ENCODE measurements at regions not wholly inside any gene's neighbourhood (a gene's known extent, or its start where the extent isn't known, plus 50 kb on each side); places are given as distances from the start of the nearest gene placed in this dataset.
"Not testable (repeated sequence)": the region's sequence is repeated elsewhere in the genome, so short reads cannot be mapped to it uniquely, and the experiment has no call there.

DNA sequence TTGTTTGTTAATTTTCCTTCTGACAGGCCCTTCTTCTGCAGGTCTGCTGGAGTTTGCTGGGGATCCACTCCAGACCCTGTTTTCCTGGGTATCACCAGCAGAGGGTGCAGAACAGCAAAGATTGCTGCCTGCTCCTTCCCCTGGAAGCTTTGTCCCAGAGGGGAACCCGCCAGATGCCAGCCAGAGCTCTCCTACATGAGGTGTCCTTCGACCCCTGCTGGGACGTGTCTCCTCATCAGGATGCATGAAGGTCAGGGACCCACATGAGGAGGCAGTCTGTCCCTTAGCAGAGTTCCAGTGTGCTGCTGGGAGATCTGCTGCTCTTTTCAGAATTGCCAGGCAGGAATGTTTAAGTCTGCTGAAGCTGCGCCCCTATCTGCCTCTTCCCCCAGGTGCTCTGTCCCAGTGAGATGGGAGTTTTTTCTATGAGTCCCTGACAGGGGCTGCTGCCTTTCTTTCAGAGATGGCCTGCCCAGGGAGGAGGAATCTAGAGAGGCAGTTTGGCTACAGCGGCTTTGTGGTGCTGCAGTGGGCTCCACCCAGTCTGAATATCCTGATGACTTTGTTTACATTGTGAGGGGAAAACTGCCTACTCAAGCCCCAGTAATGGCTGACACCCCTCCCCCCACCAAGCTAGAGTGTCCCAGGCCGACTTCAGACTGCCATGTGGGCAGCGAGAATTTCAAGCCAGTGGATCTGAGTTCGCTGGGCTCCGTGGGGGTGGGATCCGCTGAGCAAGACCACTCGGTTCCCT is 772.0 kb upstream of the FAM174A start:
- TF ChIP-seq, protein P1, sequence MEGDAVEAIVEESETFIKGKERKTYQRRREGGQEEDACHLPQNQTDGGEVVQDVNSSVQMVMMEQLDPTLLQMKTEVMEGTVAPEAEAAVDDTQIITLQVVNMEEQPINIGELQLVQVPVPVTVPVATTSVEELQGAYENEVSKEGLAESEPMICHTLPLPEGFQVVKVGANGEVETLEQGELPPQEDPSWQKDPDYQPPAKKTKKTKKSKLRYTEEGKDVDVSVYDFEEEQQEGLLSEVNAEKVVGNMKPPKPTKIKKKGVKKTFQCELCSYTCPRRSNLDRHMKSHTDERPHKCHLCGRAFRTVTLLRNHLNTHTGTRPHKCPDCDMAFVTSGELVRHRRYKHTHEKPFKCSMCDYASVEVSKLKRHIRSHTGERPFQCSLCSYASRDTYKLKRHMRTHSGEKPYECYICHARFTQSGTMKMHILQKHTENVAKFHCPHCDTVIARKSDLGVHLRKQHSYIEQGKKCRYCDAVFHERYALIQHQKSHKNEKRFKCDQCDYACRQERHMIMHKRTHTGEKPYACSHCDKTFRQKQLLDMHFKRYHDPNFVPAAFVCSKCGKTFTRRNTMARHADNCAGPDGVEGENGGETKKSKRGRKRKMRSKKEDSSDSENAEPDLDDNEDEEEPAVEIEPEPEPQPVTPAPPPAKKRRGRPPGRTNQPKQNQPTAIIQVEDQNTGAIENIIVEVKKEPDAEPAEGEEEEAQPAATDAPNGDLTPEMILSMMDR (IDR thresholded peaks at IDR 0.05; ENCODE audit: control extremely low read depth, extremely low read depth) = no peak
- Histone ChIP-seq H3K9ac (ENCODE audit: insufficient read depth in 1 of 2, low read length in 2 of 2) (no peak overlapping the region), H3K36me3 (ENCODE audit: control insufficient read depth in 4 of 4, insufficient read depth in 4 of 4, low read length in 4 of 4) (no peaks in the 10 kb centered on the region), H3K9me3 (ENCODE audit: control insufficient read depth in 4 of 4, insufficient read depth in 3 of 4, low read length in 3 of 4) (peaks cover 0 to 3% (median 0%) of the 10 kb centered on the region in 4 donors), H3K4me3 (no peak overlapping the region), H3K27me3 (ENCODE audit: control insufficient read depth in 3 of 3, insufficient read depth in 3 of 3, low read length in 2 of 3) (no peaks in the 10 kb centered on the region), H3K4me1 (ENCODE audit: control insufficient read depth in 5 of 5, insufficient read depth in 5 of 5, low read length in 5 of 5) (no peaks in the 10 kb centered on the region), H3K27ac (ENCODE audit: low read depth in 1 of 2, low read length in 1 of 2) (no peak overlapping the region)
- WGBS, 2 donors = 82 to 84% methylated on average over 11 of the region's 11 CpGs
- DNase-seq (no peak), ATAC-seq (ENCODE audit: insufficient read depth, low FRiP score) (no peak)

DNA sequence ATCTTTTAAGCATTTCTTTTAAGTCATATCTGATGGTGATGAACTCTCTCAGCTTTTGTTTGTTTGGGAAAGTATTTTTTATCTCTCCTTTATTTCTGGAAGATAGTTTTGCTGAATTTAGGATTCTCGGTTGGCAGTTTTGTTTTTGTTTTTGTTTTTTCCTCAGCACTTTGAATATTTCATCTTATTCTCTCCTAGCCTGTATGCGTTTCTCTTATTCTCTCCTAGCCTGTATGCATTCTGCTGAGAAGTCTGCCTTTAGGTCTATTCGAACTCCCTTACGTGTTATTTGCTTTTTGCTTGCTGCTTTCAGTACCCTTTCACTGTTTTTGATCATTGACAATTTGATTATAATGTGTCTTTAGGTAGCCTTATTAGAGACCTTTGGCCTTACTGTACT is 787.8 kb upstream of the FAM174A start:
- no peaks in the 10 kb centered on the region for H3K4me1 ChIP-seq (ENCODE audit: control insufficient read depth in 5 of 5, insufficient read depth in 5 of 5, low read length in 5 of 5)
- ATAC-seq (ENCODE audit: insufficient read depth, low FRiP score) (no peak), DNase-seq (no peak)
- 94 to 96% methylated on average over 4 of the region's 4 CpGs for WGBS, 2 donors
- H3K9ac ChIP-seq (ENCODE audit: insufficient read depth in 1 of 2, low read length in 2 of 2) = no peak overlapping the region
- peaks cover 0 to 9% (median 2%) of the 10 kb centered on the region in 4 donors for H3K9me3 ChIP-seq (ENCODE audit: control insufficient read depth in 4 of 4, insufficient read depth in 3 of 4, low read length in 3 of 4)
- TF ChIP-seq, protein P1 (IDR thresholded peaks at IDR 0.05; ENCODE audit: control extremely low read depth, extremely low read depth) = no peak
- H3K36me3 ChIP-seq (ENCODE audit: control insufficient read depth in 4 of 4, insufficient read depth in 4 of 4, low read length in 4 of 4) = no peaks in the 10 kb centered on the region
- no peaks in the 10 kb centered on the region for H3K27me3 ChIP-seq (ENCODE audit: control insufficient read depth in 3 of 3, insufficient read depth in 3 of 3, low read length in 2 of 3)
- H3K27ac ChIP-seq (ENCODE audit: low read depth in 1 of 2, low read length in 1 of 2) = no peak overlapping the region
- no peak overlapping the region for H3K4me3 ChIP-seq

DNA sequence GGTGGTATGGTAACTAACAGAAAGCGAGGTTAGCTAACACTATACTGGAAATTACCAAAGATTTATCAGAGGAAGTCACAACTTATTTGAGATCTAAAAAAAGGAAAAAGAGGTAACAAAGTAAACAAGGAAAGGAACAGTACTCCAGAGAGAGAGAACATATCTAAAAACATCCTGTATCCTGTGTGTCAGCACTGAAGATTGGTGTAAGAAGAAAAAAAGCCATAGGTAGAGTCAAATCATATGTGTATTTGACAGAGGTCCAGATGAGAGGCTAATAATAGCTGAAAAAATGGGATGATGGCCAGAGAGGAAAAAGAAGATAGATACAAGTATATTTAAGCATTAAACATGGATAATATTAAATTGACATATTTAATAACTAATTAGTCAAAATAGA is 802.0 kb upstream of the FAM174A start:
- not testable (repeated sequence) for H3K4me1 ChIP-seq (ENCODE audit: control insufficient read depth in 5 of 5, insufficient read depth in 5 of 5, low read length in 5 of 5); DNase-seq; H3K27me3 ChIP-seq (ENCODE audit: control insufficient read depth in 3 of 3, insufficient read depth in 3 of 3, low read length in 2 of 3); H3K27ac ChIP-seq (ENCODE audit: low read depth in 1 of 2, low read length in 1 of 2); ATAC-seq (ENCODE audit: insufficient read depth, low FRiP score); H3K9ac ChIP-seq (ENCODE audit: insufficient read depth in 1 of 2, low read length in 2 of 2); H3K4me3 ChIP-seq; H3K9me3 ChIP-seq (ENCODE audit: control insufficient read depth in 4 of 4, insufficient read depth in 3 of 4, low read length in 3 of 4); H3K36me3 ChIP-seq (ENCODE audit: control insufficient read depth in 4 of 4, insufficient read depth in 4 of 4, low read length in 4 of 4)
- WGBS, 2 donors = 71 to 100% methylated on average over 1 of the region's 1 CpG

DNA sequence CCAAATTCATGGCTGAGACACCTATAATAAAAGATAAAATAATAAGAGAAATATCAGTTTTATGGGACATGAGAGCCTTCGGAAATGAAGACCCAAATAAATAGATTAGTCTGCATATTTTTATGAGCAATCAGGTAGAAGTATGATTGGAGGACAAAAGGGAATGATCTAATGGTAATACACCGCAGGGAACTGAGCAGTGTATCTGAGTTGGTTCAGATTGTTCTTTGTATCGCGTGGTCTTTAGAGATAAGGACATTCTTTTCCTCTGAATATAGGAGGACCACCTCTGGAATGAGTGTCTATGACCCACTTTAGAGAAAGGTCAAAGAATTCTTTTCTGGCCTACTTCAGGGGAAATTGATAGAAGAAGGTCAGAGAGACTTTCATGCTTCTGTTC is 801.8 kb upstream of the CHD1 start:
- not testable (repeated sequence) for H3K27ac ChIP-seq (ENCODE audit: low read depth in 1 of 2, low read length in 1 of 2); ATAC-seq (ENCODE audit: insufficient read depth, low FRiP score); H3K27me3 ChIP-seq (ENCODE audit: control insufficient read depth in 3 of 3, insufficient read depth in 3 of 3, low read length in 2 of 3); H3K4me1 ChIP-seq (ENCODE audit: control insufficient read depth in 5 of 5, insufficient read depth in 5 of 5, low read length in 5 of 5); H3K36me3 ChIP-seq (ENCODE audit: control insufficient read depth in 4 of 4, insufficient read depth in 4 of 4, low read length in 4 of 4); DNase-seq; H3K9ac ChIP-seq (ENCODE audit: insufficient read depth in 1 of 2, low read length in 2 of 2); H3K4me3 ChIP-seq; H3K9me3 ChIP-seq (ENCODE audit: control insufficient read depth in 4 of 4, insufficient read depth in 3 of 4, low read length in 3 of 4)
- WGBS, 2 donors = 74 to 75% methylated on average over 4 of the region's 4 CpGs

Measured in lung (tissue), 11 donors.